Heart left ventricle (tissue), 13 donors: ENCODE measurements at regions not wholly inside any gene's neighbourhood (a gene's known extent, or its start where the extent isn't known, plus 50 kb on each side); places are given as distances from the start of the nearest gene placed in this dataset.

Experiments used
- CTCF ChIP-seq, 12 donors: fragments of 200-600 bp; sonication (generic) in 4 of 12; IDR thresholded peaks; one replicate each; pipeline versions ENCODE4 v1.5.0 to v1.8.0; 2018 to 2022; ENCODE audit warnings: antibody characterized with exemption in 12 of 12, mild to moderate bottlenecking in 5 of 12
- POLR2A ChIP-seq, 2 donors: fragments of 450-650 bp; IDR thresholded peaks; one replicate each; pipeline ENCODE4 v1.6.1; 2017; ENCODE audit warnings: antibody characterized with exemption in 2 of 2, mild to moderate bottlenecking in 2 of 2, moderate library complexity in 2 of 2
- donor health status: ischemic (EF 13 %, LVEDD 7.1; RV severe dilation, severe dysfunction).
- donor health status: DM: no; HTN: yes; CAD: no.
- donor health status: DM: no; HTN: no; CAD: no.
- donor health status: ischemic (EF 25% LVEDD 6.9; RV normal size, moderate dysfunction).
- donor health status: ischemic (EF 25% LVEDD 5.7; RV mildly dilated, moderate dysfunction).
- donor health status: ischemic (EF 35%, LVEDD 5.7; RV mildly dilated, moderate dysfunction).
- donor health status: nonischemic (EF 11% LVEDD 7.7; RV severe dilation, severe dysfunction).
- donor health status: DM: yes; HTN: yes; CAD: no.
- donor health status: PGD.
- donor health status: ischemic (EF 29% LVEDD 5.4; RV normal size, mild dysfunction).
- donor health status: nonischemic (EF 23%, LVEDD 6.1; RV moderate dilation, normal function).

GRCh38 chr12:42923583-42923982, 334.0 kb upstream of the PRICKLE1 start:
- no peak for TF ChIP-seq CTCF (IDR thresholded peaks at IDR 0.05)
- no peak for TF ChIP-seq POLR2A (IDR thresholded peaks at IDR 0.05)
